Esophagus muscularis mucosa (tissue), 3 donors: ENCODE measurements at regions not wholly inside any gene's neighbourhood (a gene's known extent, or its start where the extent isn't known, plus 50 kb on each side); places are given as distances from the start of the nearest gene placed in this dataset.

Source experiments
- POLR2A ChIP-seq: fragments of 450-650 bp; IDR thresholded peaks from one replicate; pipeline ENCODE4 v1.6.1; 2017; ENCODE audit warnings: antibody characterized with exemption, moderate library complexity, mild to moderate bottlenecking, low read depth
- POLR2AphosphoS5 ChIP-seq, 2 donors: sonication (generic); formaldehyde crosslinking; IDR thresholded peaks; one replicate each; pipeline ENCODE4 v1.6.1; 2017; ENCODE audit warnings: antibody characterized with exemption in 2 of 2
- TF ChIP-seq, protein P1 (sequence below), 3 experiments: fragments of 200-600 bp in 2 of 3; fragments of 450-650 bp in 1 of 3; sonication (generic) in 2 of 3; IDR thresholded peaks; one replicate each; pipeline ENCODE4 v1.5.1; 2017 to 2019; ENCODE audit warnings: antibody characterized with exemption in 3 of 3, mild to moderate bottlenecking in 2 of 3, moderate library complexity in 1 of 3

DNA sequence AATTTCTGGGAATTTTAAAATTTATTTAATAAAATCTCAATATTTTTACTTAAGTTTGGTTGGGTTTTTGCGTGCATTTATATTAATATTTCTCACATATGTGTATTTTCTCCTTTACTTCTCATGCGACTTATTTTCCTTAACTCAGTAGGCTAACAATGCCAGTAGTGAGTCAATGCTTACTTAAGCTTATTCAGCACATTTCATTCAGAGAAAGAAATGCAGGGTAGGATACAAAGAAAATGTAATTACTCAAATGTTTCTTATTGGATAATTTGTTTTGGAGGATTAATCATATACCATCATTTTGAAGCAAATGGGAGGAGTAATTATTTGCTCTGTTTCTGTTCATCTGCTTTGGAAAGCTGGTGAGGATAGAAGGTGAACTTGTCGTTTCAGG, 623.5 kb downstream of the POM121L12 start:
- TF ChIP-seq, protein P1, sequence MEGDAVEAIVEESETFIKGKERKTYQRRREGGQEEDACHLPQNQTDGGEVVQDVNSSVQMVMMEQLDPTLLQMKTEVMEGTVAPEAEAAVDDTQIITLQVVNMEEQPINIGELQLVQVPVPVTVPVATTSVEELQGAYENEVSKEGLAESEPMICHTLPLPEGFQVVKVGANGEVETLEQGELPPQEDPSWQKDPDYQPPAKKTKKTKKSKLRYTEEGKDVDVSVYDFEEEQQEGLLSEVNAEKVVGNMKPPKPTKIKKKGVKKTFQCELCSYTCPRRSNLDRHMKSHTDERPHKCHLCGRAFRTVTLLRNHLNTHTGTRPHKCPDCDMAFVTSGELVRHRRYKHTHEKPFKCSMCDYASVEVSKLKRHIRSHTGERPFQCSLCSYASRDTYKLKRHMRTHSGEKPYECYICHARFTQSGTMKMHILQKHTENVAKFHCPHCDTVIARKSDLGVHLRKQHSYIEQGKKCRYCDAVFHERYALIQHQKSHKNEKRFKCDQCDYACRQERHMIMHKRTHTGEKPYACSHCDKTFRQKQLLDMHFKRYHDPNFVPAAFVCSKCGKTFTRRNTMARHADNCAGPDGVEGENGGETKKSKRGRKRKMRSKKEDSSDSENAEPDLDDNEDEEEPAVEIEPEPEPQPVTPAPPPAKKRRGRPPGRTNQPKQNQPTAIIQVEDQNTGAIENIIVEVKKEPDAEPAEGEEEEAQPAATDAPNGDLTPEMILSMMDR (IDR thresholded peaks at IDR 0.05): no peak
- TF ChIP-seq POLR2A (no peak), POLR2AphosphoS5 (IDR thresholded peaks at IDR 0.05) (no peak)
